ENCODE measurements at regions not wholly inside any gene's neighbourhood (a gene's known extent, or its start where the extent isn't known, plus 50 kb on each side); places are given as distances from the start of the nearest gene placed in this dataset.
A peak's percentile ranks its signal among the peaks of the same experiment; 100 is the strongest.

DNA sequence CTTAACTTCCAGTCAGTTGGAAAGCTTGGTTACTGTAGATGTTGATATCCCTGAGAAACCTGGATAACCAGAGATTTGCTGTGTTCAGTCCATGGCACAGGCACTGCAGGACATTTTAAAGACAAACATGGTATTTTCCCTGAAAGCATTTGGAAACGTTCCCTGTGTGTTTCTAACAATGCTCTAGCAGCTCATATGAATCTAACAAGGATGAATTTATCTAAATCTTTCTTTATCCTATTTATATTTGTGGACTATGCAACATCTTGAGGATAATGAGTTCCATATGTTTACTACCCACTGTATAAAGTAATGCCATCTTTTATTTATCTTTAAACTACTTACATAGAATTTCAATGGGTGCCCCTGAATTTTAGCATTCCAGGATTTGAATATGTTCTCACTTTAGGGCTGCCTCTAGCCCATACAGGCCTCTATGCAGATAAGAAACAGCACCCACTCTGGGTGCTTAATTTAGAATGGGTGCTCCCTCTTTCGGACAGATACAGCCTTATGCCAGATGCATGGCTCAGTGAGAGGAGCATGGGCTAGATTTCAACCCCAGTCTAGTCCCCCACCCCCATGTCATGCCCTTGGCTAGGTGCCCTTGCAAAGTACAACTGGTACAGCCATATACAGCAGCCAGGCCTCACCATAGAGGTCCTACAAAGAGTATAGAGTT lies 50.6 kb upstream of the NEMP2 start:
- TF ChIP-seq CTBP1 (IDR thresholded peaks at IDR 0.05; ENCODE audit: borderline replicate concordance) (no peak), CEBPB (tag; IDR thresholded peaks at IDR 0.05) (no peak), EZH2 (IDR thresholded peaks at IDR 0.05; ENCODE audit: borderline replicate concordance, low read depth, low read length) (no peak), KDM2B (CRISPR knock-in tag; IDR thresholded peaks at IDR 0.05) (no peak), ZNF184 (CRISPR knock-in tag; IDR thresholded peaks at IDR 0.05) (no peak), MYNN (IDR thresholded peaks at IDR 0.05) (no peak), MYNN (CRISPR knock-in tag; IDR thresholded peaks at IDR 0.05) (no peak), ZKSCAN1 (IDR thresholded peaks at IDR 0.05; ENCODE audit: low read depth, low read length) (no peak)
- TF ChIP-seq, protein P1, sequence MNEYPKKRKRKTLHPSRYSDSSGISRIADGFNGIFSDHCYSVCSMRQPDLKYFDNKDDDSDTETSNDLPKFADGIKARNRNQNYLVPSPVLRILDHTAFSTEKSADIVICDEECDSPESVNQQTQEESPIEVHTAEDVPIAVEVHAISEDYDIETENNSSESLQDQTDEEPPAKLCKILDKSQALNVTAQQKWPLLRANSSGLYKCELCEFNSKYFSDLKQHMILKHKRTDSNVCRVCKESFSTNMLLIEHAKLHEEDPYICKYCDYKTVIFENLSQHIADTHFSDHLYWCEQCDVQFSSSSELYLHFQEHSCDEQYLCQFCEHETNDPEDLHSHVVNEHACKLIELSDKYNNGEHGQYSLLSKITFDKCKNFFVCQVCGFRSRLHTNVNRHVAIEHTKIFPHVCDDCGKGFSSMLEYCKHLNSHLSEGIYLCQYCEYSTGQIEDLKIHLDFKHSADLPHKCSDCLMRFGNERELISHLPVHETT (CRISPR knock-in tag; conservative IDR thresholded peaks at IDR 0.05 in 1 of 2, IDR thresholded peaks at IDR 0.05 in 1 of 2): no peak
- TF ChIP-seq, protein P2, sequence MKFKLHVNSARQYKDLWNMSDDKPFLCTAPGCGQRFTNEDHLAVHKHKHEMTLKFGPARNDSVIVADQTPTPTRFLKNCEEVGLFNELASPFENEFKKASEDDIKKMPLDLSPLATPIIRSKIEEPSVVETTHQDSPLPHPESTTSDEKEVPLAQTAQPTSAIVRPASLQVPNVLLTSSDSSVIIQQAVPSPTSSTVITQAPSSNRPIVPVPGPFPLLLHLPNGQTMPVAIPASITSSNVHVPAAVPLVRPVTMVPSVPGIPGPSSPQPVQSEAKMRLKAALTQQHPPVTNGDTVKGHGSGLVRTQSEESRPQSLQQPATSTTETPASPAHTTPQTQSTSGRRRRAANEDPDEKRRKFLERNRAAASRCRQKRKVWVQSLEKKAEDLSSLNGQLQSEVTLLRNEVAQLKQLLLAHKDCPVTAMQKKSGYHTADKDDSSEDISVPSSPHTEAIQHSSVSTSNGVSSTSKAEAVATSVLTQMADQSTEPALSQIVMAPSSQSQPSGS (CRISPR knock-in tag; IDR thresholded peaks at IDR 0.05): no peak
- TF ChIP-seq, protein P3, sequence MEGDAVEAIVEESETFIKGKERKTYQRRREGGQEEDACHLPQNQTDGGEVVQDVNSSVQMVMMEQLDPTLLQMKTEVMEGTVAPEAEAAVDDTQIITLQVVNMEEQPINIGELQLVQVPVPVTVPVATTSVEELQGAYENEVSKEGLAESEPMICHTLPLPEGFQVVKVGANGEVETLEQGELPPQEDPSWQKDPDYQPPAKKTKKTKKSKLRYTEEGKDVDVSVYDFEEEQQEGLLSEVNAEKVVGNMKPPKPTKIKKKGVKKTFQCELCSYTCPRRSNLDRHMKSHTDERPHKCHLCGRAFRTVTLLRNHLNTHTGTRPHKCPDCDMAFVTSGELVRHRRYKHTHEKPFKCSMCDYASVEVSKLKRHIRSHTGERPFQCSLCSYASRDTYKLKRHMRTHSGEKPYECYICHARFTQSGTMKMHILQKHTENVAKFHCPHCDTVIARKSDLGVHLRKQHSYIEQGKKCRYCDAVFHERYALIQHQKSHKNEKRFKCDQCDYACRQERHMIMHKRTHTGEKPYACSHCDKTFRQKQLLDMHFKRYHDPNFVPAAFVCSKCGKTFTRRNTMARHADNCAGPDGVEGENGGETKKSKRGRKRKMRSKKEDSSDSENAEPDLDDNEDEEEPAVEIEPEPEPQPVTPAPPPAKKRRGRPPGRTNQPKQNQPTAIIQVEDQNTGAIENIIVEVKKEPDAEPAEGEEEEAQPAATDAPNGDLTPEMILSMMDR (IDR thresholded peaks at IDR 0.05 in 2 of 3, conservative IDR thresholded peaks at IDR 0.05 in 1 of 3; ENCODE audit: insufficient read depth in 2 of 3, low read depth in 1 of 3, low read length in 3 of 3): peak in 2 of 3 experiments; percentile 19 to 25; a peak in 2 of 6 replicates
